ENCODE measurements at regions not wholly inside any gene's neighbourhood (a gene's known extent, or its start where the extent isn't known, plus 50 kb on each side); places are given as distances from the start of the nearest gene placed in this dataset.

- TF ChIP-seq, protein P1, sequence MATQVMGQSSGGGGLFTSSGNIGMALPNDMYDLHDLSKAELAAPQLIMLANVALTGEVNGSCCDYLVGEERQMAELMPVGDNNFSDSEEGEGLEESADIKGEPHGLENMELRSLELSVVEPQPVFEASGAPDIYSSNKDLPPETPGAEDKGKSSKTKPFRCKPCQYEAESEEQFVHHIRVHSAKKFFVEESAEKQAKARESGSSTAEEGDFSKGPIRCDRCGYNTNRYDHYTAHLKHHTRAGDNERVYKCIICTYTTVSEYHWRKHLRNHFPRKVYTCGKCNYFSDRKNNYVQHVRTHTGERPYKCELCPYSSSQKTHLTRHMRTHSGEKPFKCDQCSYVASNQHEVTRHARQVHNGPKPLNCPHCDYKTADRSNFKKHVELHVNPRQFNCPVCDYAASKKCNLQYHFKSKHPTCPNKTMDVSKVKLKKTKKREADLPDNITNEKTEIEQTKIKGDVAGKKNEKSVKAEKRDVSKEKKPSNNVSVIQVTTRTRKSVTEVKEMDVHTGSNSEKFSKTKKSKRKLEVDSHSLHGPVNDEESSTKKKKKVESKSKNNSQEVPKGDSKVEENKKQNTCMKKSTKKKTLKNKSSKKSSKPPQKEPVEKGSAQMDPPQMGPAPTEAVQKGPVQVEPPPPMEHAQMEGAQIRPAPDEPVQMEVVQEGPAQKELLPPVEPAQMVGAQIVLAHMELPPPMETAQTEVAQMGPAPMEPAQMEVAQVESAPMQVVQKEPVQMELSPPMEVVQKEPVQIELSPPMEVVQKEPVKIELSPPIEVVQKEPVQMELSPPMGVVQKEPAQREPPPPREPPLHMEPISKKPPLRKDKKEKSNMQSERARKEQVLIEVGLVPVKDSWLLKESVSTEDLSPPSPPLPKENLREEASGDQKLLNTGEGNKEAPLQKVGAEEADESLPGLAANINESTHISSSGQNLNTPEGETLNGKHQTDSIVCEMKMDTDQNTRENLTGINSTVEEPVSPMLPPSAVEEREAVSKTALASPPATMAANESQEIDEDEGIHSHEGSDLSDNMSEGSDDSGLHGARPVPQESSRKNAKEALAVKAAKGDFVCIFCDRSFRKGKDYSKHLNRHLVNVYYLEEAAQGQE (IDR thresholded peaks at IDR 0.05; ENCODE audit: low read depth): no peak
- no peak for TF ChIP-seq RAD21 (IDR thresholded peaks at IDR 0.05; ENCODE audit: low read depth)
These were observed 226.0 kb downstream of the AEBP2 start for GRCh38 chr12:19665121-19665900.

- no peak for TF ChIP-seq CREB1 (IDR thresholded peaks at IDR 0.05; ENCODE audit: low read depth)
- no peak for TF ChIP-seq MAX (IDR thresholded peaks at IDR 0.05)
- no peak for TF ChIP-seq TEAD4 (IDR thresholded peaks at IDR 0.05)
- no peak for TF ChIP-seq ZBTB7A (IDR thresholded peaks at IDR 0.05; ENCODE audit: low read depth)
These were observed 226.8 kb downstream of the AEBP2 start for GRCh38 chr12:19666070-19666469.

DNA sequence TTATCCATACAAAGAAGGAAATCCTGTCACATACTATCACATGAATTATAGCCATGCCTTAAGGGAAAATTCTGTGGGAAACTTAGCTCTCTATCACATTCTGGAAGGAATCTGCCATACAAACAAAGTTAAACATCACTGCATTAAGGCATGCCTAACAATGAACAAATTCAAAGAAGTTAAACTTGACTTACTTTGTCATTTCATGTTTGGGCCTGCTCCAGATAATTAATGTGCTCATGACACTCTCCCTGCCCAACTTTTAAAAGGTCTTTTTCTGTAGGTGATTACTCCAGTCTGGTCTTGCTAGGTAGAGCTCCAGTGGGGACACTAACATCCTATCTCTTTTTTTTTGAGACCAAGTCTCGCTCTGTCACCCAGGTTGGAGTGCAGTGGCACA lies 230.5 kb downstream of the AEBP2 start:
- TF ChIP-seq USF1 (IDR thresholded peaks at IDR 0.05): no peak
- TF ChIP-seq TAF1 (IDR thresholded peaks at IDR 0.05; ENCODE audit: low read depth): no peak
- TF ChIP-seq FOXM1 (IDR thresholded peaks at IDR 0.05; ENCODE audit: borderline replicate concordance, low read depth): no peak
- no peak for TF ChIP-seq CREB1 (IDR thresholded peaks at IDR 0.05; ENCODE audit: low read depth)
- TF ChIP-seq NFIC (IDR thresholded peaks at IDR 0.05): no peak
- TF ChIP-seq YY1 (IDR thresholded peaks at IDR 0.05; ENCODE audit: low read depth): no peak
- no peak for TF ChIP-seq TCF12 (IDR thresholded peaks at IDR 0.05; ENCODE audit: low read depth)
- TF ChIP-seq, protein P1 (IDR thresholded peaks at IDR 0.05; ENCODE audit: low read depth): no peak
- TF ChIP-seq TEAD4 (IDR thresholded peaks at IDR 0.05): no peak
- no peak for TF ChIP-seq EP300 (IDR thresholded peaks at IDR 0.05; ENCODE audit: borderline replicate concordance)
- no peak for TF ChIP-seq MAX (IDR thresholded peaks at IDR 0.05)

DNA sequence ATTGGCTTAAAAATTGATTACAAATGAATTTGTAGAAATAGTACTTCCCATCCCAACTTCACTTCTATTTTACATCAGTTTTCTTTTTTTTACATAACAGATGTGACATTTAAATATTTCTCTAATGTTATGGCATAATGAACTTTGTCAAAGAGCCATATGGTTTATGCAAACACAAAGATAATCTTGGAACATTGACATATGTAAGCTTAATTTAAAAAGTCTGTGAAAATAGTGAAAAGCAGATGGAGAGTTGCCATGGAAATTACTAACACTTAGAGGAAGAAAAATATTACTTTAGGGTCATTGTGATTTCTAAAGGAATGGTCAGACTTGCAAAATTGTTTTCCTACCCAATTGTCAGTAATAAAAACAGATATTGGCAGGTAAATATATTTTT lies 232.4 kb downstream of the AEBP2 start:
- TF ChIP-seq USF1 (IDR thresholded peaks at IDR 0.05) (no peak), CREB1 (IDR thresholded peaks at IDR 0.05; ENCODE audit: low read depth) (no peak), EP300 (IDR thresholded peaks at IDR 0.05; ENCODE audit: borderline replicate concordance) (no peak), EGR1 (IDR thresholded peaks at IDR 0.05) (no peak), TEAD4 (IDR thresholded peaks at IDR 0.05) (no peak), TCF12 (IDR thresholded peaks at IDR 0.05; ENCODE audit: low read depth) (no peak)

DNA sequence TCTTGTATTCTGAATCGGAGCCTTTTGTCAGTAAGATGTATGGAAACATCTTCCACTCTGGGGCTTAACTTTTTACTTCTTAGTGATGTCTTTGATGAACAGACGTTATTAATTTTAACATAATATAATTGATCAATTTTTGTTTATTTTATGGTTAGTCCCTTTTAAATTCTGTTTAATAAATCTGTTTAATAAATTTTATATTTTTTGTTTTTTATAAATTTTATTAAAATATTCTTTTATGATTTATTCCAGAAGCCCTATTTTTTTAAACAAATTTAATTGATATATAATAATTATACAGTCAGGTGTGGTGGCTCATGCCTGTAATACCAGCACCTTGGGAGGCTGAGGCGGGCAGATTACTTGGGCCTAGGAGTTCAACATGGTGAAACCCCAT lies 235.1 kb downstream of the AEBP2 start:
- TF ChIP-seq, protein P1 (IDR thresholded peaks at IDR 0.05; ENCODE audit: low read depth): no peak
- TF ChIP-seq EGR1 (IDR thresholded peaks at IDR 0.05): no peak

GRCh38 chr12:19675361-19675760 lies 236.1 kb downstream of the AEBP2 start:
- no peak for TF ChIP-seq EGR1 (IDR thresholded peaks at IDR 0.05)
- TF ChIP-seq TCF12 (IDR thresholded peaks at IDR 0.05; ENCODE audit: low read depth): no peak
- TF ChIP-seq EP300 (IDR thresholded peaks at IDR 0.05; ENCODE audit: borderline replicate concordance): no peak
- TF ChIP-seq TEAD4 (IDR thresholded peaks at IDR 0.05): no peak
- TF ChIP-seq CEBPB (IDR thresholded peaks at IDR 0.05): no peak
- no peak for TF ChIP-seq CREB1 (IDR thresholded peaks at IDR 0.05; ENCODE audit: low read depth)
- TF ChIP-seq ZBTB7A (IDR thresholded peaks at IDR 0.05; ENCODE audit: low read depth): no peak
- TF ChIP-seq NFIC (IDR thresholded peaks at IDR 0.05): no peak
- no peak for TF ChIP-seq FOXM1 (IDR thresholded peaks at IDR 0.05; ENCODE audit: borderline replicate concordance, low read depth)
- no peak for TF ChIP-seq USF1 (IDR thresholded peaks at IDR 0.05)
- no peak for TF ChIP-seq MAX (IDR thresholded peaks at IDR 0.05)
- TF ChIP-seq YY1 (IDR thresholded peaks at IDR 0.05; ENCODE audit: low read depth): no peak
- TF ChIP-seq RAD21 (IDR thresholded peaks at IDR 0.05; ENCODE audit: low read depth): no peak
- no peak for TF ChIP-seq TAF1 (IDR thresholded peaks at IDR 0.05; ENCODE audit: low read depth)
- TF ChIP-seq, protein P1 (IDR thresholded peaks at IDR 0.05; ENCODE audit: low read depth): no peak
